T-cell (primary cell): ENCODE measurements at regions not wholly inside any gene's neighbourhood (a gene's known extent, or its start where the extent isn't known, plus 50 kb on each side); places are given as distances from the start of the nearest gene placed in this dataset.

ENCODE experiments used
- ATAC-seq, 4 experiments: fragments of 200-7000 bp in 3 of 4; fragments of 150-1000 bp in 1 of 4; cut with Tn5 transposase; replicated peaks in 1 of 4; 1 replicate in 3 of 4; 2 replicates in 1 of 4; pipeline ENCODE4 v1.10.0; 2021; ENCODE audit warnings: moderate library complexity in 3 of 4, mild to moderate bottlenecking in 2 of 4, moderate number of reproducible peaks in 1 of 4
- CTCF ChIA-PET, 2 donors: fragments of 300-600 bp; sonication (Branson Sonifier 250); formaldehyde crosslinking; loops; one replicate each; lab custom pipeline; 2022; ENCODE audit warnings: antibody characterized with exemption in 2 of 2; lab: Charles Lee
- POLR2A ChIA-PET, 2 donors: fragments of 300-600 bp; sonication (Branson Sonifier 250); formaldehyde crosslinking; loops; one replicate each; lab custom pipeline; 2022; ENCODE audit warnings: antibody characterized with exemption in 2 of 2; lab: Charles Lee
- DNase-seq, 35 experiments: peaks; one replicate each; pipeline versions ENCODE4 v3.0.0 to v3.0.0-alpha.2; 2013 to 2023
- H3K27ac ChIP-seq: one replicate; pipeline ENCODE4 v1.5.1; 2013; ENCODE audit warnings: low read length
- H3K27me3 ChIP-seq, 2 experiments: replicated peaks in 1 of 2; 1 replicate in 1 of 2; 2 replicates in 1 of 2; pipeline versions ENCODE4 v1.6.1 to v1.7.0; 2013; ENCODE audit warnings: low read length in 1 of 2, mixed read lengths in 1 of 2; ENCODE audit not compliant: control insufficient read depth in 2 of 2, insufficient read depth in 2 of 2; ENCODE audit errors: extremely low read depth in 1 of 2
- H3K36me3 ChIP-seq, 2 donors: 1 replicate in 1 of 2; 2 replicates in 1 of 2; pipeline versions ENCODE4 v1.6.1 to v1.7.0; 2013; ENCODE audit warnings: low read length in 1 of 2; ENCODE audit not compliant: control insufficient read depth in 2 of 2, insufficient read depth in 1 of 2; ENCODE audit errors: extremely low read depth in 1 of 2
- H3K4me1 ChIP-seq, 2 experiments: 1 replicate in 1 of 2; 2 replicates in 1 of 2; pipeline versions ENCODE4 v1.6.1 to v1.7.0; 2013; ENCODE audit warnings: low read length in 2 of 2, mixed read lengths in 1 of 2; ENCODE audit not compliant: insufficient read depth in 2 of 2, control insufficient read depth in 1 of 2; ENCODE audit errors: extremely low read depth in 1 of 2
- H3K4me3 ChIP-seq, 2 donors: 1 replicate in 1 of 2; 2 replicates in 1 of 2; pipeline versions ENCODE4 v1.5.1 to v1.7.0; 2013; ENCODE audit warnings: mild to moderate bottlenecking in 2 of 2, low read length in 1 of 2, moderate library complexity in 1 of 2; ENCODE audit not compliant: control insufficient read depth in 1 of 2; ENCODE audit errors: extremely low read depth in 1 of 2
- H3K9me3 ChIP-seq: 2 replicates; pipeline ENCODE4 v1.7.0; 2013
- H3K27ac Mint-ChIP-seq, 2 donors: one replicate each; pipeline ENCODE4 v1.8.0; 2020 to 2021; ENCODE audit warnings: mild to moderate bottlenecking in 2 of 2, mixed read lengths in 2 of 2
- H3K27me3 Mint-ChIP-seq, 2 donors: one replicate each; pipeline ENCODE4 v1.8.0; 2021 to 2022; ENCODE audit warnings: mixed read lengths in 2 of 2
- H3K36me3 Mint-ChIP-seq: one replicate; pipeline ENCODE4 v1.8.0; 2021; ENCODE audit warnings: mixed read lengths
- H3K4me1 Mint-ChIP-seq, 3 donors: one replicate each; pipeline ENCODE4 v1.8.0; 2020 to 2022; ENCODE audit warnings: mixed read lengths in 3 of 3, mild to moderate bottlenecking in 1 of 3
- H3K4me3 Mint-ChIP-seq, 3 donors: one replicate each; pipeline ENCODE4 v1.8.0; 2020 to 2022; ENCODE audit warnings: mild to moderate bottlenecking in 3 of 3, mixed read lengths in 3 of 3, moderate library complexity in 3 of 3
- H3K9me3 Mint-ChIP-seq, 3 donors: one replicate each; pipeline ENCODE4 v1.8.0; 2020 to 2022; ENCODE audit warnings: mixed read lengths in 3 of 3
- WGBS: methylation state at CpG from one replicate; pipeline ENCODE4 v1.1.5; 2013; ENCODE audit warnings: missing lambda C conversion rate; ENCODE audit not compliant: insufficient coverage; 5-methylcytosine and 5-hydroxymethylcytosine counted together

GRCh38 chr5:62935660-62936059 is 357.0 kb downstream of the LRRC70 start:
- Histone ChIP-seq H3K36me3 (no peaks in the 10 kb centered on the region), H3K9me3 (no peaks in the 10 kb centered on the region), H3K27me3 (no peaks in the 10 kb centered on the region), H3K27ac (no peak overlapping the region), H3K4me3 (no peak overlapping the region), H3K4me1 (no peaks in the 10 kb centered on the region)
- Mint-ChIP-seq H3K9me3 (no peaks in the 10 kb centered on the region), H3K27me3 (no peaks in the 10 kb centered on the region), H3K4me3 (no peak overlapping the region), H3K36me3 (no peaks in the 10 kb centered on the region), H3K4me1 (no peaks in the 10 kb centered on the region), H3K27ac (no peak overlapping the region)
- DNase-seq, result no peak
- ATAC-seq, result no peak
- POLR2A ChIA-PET, result no interaction called here
- WGBS, result 83% methylated on average over 2 of the region's 3 CpGs
- CTCF ChIA-PET, result no interaction called here

- 80% methylated on average over 1 of the region's 1 CpG for WGBS
- Mint-ChIP-seq H3K4me1 (no peaks in the 10 kb centered on the region), H3K27ac (no peak overlapping the region), H3K9me3 (no peaks in the 10 kb centered on the region), H3K36me3 (no peaks in the 10 kb centered on the region), H3K4me3 (no peak overlapping the region), H3K27me3 (no peaks in the 10 kb centered on the region)
- Histone ChIP-seq H3K27ac (no peak overlapping the region), H3K4me3 (no peak overlapping the region), H3K36me3 (no peaks in the 10 kb centered on the region), H3K4me1 (no peaks in the 10 kb centered on the region), H3K9me3 (no peaks in the 10 kb centered on the region), H3K27me3 (no peaks in the 10 kb centered on the region)
- ATAC-seq, result no peak
- CTCF ChIA-PET, result no interaction called here
- POLR2A ChIA-PET, result no interaction called here
- DNase-seq, result no peak
These were observed 355.7 kb downstream of the LRRC70 start for GRCh38 chr5:62934319-62934718.

DNA sequence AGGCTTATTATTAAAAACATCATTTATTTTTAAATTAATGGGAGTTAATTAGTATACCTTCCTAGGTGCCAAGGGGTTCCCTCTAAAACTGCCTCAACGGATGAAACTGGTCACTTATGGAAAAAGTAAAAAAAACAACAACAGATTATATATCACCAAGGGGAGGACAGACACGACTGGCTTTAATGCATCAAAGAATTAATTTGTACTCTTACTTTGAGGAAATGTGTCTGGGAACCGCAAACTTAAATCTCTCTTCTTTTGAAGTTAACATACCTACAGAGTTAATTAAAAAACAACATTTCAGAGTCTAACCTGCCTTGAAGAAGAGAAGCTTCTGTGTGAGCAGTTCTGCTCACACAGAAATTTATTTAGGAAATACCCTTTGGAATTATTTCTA is 354.6 kb downstream of the LRRC70 start:
- H3K9me3 ChIP-seq, result no peaks in the 10 kb centered on the region
- no CpG with 5 or more reads among the region's 3 CpGs for WGBS
- H3K27me3 ChIP-seq, result no peaks in the 10 kb centered on the region
- ATAC-seq (no peak), DNase-seq (no peak)
- H3K4me3 ChIP-seq, result no peak overlapping the region
- H3K27ac Mint-ChIP-seq, result no peak overlapping the region
- no peaks in the 10 kb centered on the region for H3K36me3 Mint-ChIP-seq
- H3K9me3 Mint-ChIP-seq, result no peaks in the 10 kb centered on the region
- no peaks in the 10 kb centered on the region for H3K36me3 ChIP-seq
- H3K27me3 Mint-ChIP-seq, result no peaks in the 10 kb centered on the region
- H3K27ac ChIP-seq, result no peak overlapping the region
- ChIA-PET CTCF (no interaction called here), POLR2A (no interaction called here)
- H3K4me3 Mint-ChIP-seq, result no peak overlapping the region
- no peaks in the 10 kb centered on the region for H3K4me1 ChIP-seq
- H3K4me1 Mint-ChIP-seq, result no peaks in the 10 kb centered on the region

GRCh38 chr5:62931153-62931950 is 352.7 kb downstream of the LRRC70 start:
- Histone ChIP-seq H3K27me3 (no peaks in the 10 kb centered on the region), H3K4me3 (no peak overlapping the region), H3K9me3 (no peaks in the 10 kb centered on the region), H3K36me3 (no peaks in the 10 kb centered on the region), H3K27ac (no peak overlapping the region), H3K4me1 (no peaks in the 10 kb centered on the region)
- ChIA-PET POLR2A (no interaction called here), CTCF (no interaction called here)
- Mint-ChIP-seq H3K27ac (no peak overlapping the region), H3K27me3 (no peaks in the 10 kb centered on the region), H3K36me3 (no peaks in the 10 kb centered on the region), H3K4me3 (no peak overlapping the region), H3K4me1 (no peaks in the 10 kb centered on the region), H3K9me3 (peaks cover 0 to 7% (median 0%) of the 10 kb centered on the region in 3 donors)
- no peak for DNase-seq
- WGBS, result no CpG with 5 or more reads among the region's 3 CpGs
- ATAC-seq, result no peak

DNA sequence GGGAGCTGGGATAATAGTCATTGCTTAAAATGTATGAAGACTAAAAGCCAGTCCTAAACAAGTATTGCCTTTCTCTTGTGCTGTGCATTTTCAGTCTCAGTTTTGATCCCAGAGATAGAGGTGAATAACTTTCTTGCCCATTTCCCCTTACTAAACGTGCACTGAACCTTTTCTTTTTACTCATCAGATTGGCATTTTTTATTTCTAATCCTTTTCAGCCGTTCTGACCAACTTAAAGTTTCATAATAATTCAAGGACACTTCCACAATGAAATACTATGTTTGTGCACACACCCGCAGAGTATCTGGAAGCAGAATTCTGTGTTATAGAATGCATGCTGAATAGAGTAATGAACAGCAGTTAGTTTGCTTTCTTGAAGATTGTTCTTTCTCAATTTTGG is 343.6 kb downstream of the LRRC70 start:
- Mint-ChIP-seq H3K27ac (no peak overlapping the region), H3K4me3 (no peak overlapping the region), H3K4me1 (no peaks in the 10 kb centered on the region), H3K36me3 (no peaks in the 10 kb centered on the region), H3K27me3 (no peaks in the 10 kb centered on the region), H3K9me3 (peaks cover 0 to 4% (median 0%) of the 10 kb centered on the region in 3 donors)
- Histone ChIP-seq H3K4me3 (no peak overlapping the region), H3K4me1 (no peaks in the 10 kb centered on the region), H3K9me3 (no peaks in the 10 kb centered on the region), H3K27ac (no peak overlapping the region), H3K36me3 (no peaks in the 10 kb centered on the region), H3K27me3 (no peaks in the 10 kb centered on the region)
- DNase-seq (no peak), ATAC-seq (no peak)
- ChIA-PET POLR2A (no interaction called here), CTCF (no interaction called here)
- WGBS, result no CpG with 5 or more reads among the region's 3 CpGs

GRCh38 chr5:62920856-62921255 is 342.2 kb downstream of the LRRC70 start:
- Mint-ChIP-seq H3K4me1 (no peaks in the 10 kb centered on the region), H3K27me3 (no peaks in the 10 kb centered on the region), H3K4me3 (no peak overlapping the region), H3K9me3 (no peaks in the 10 kb centered on the region), H3K36me3 (no peaks in the 10 kb centered on the region), H3K27ac (no peak overlapping the region)
- no peak for ATAC-seq
- no CpG with 5 or more reads among the region's 1 CpG for WGBS
- no peaks in the 10 kb centered on the region for H3K36me3 ChIP-seq
- POLR2A ChIA-PET, result no interaction called here
- DNase-seq, result no peak
- H3K27me3 ChIP-seq, result no peaks in the 10 kb centered on the region
- CTCF ChIA-PET, result no interaction called here
- no peaks in the 10 kb centered on the region for H3K4me1 ChIP-seq
- no peak overlapping the region for H3K27ac ChIP-seq
- H3K4me3 ChIP-seq, result no peak overlapping the region
- no peaks in the 10 kb centered on the region for H3K9me3 ChIP-seq

DNA sequence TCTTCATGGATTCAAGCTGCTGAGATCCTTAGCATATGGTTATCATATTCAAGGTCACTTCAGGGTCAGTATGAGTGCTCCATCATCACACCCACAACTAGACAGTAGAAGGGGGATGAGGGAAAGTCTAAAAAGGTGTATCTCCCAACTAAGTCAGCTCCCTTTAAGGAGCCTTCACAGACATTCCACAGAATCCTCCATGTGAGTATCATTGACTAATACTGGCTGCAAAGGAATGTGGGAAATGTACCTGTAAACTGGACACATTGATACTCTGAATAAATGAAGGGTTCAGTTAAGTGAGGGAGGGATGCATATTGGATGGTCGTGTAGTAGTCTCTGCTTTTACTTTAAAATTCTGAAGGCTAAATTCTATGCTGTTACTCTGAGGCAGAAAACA is 330.7 kb downstream of the LRRC70 start:
- Mint-ChIP-seq H3K27ac (no peak overlapping the region), H3K9me3 (peaks cover 6 to 13% (median 10%) of the 10 kb centered on the region in 3 donors), H3K36me3 (no peaks in the 10 kb centered on the region), H3K4me1 (no peaks in the 10 kb centered on the region), H3K27me3 (no peaks in the 10 kb centered on the region), H3K4me3 (no peak overlapping the region)
- DNase-seq, result no peak
- peaks cover 2% of the 10 kb centered on the region for H3K9me3 ChIP-seq
- no peaks in the 10 kb centered on the region for H3K4me1 ChIP-seq
- no peak for ATAC-seq
- CTCF ChIA-PET, result no interaction called here
- POLR2A ChIA-PET, result no interaction called here
- no peaks in the 10 kb centered on the region for H3K27me3 ChIP-seq
- no peak overlapping the region for H3K4me3 ChIP-seq
- WGBS, result no CpG with 5 or more reads among the region's 1 CpG
- H3K27ac ChIP-seq, result no peak overlapping the region
- no peaks in the 10 kb centered on the region for H3K36me3 ChIP-seq
